T1000 (cell line): ENCODE measurements at regions not wholly inside any gene's neighbourhood (a gene's known extent, or its start where the extent isn't known, plus 50 kb on each side); places are given as distances from the start of the nearest gene placed in this dataset.

Experiments
- DNase-seq: peaks from one replicate; lab custom pipeline; 2025; ENCODE audit warnings: mixed read lengths; lab: John Stamatoyannopoulos, UW

DNA sequence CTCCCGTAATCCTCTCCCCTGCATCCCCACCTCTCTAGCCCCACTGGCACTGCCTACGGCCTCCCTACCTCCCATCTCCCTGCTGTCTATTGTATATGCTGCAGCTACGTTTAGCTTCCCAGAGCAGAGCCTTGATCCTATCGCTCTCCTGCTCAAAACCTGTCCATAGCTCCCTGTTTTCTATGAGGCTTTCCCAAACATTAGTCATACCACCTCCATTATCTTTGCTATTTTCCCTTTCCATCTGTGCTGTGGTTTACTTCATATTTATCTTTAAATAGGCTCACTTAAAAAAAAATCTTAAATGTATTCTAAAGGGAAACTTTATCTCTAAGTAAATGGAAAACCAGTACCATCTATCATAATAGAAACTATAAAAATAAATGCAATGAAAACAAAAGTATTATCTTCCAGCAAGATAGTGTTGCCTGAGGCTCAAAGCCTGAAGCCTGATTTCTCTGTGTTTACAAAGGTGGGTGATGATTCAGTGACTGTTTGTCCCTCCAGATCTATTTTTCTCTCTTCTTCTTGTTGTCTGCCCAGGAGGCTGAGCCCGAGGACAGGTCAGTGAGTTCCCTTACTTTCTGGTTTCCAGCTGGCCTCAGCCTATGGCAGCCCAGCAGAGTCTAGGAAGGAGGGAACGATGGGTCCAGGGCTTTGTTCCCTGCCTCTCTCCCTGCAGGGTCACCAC, 397.1 kb upstream of the CFAP20DC start:
- DNase-seq = peak; percentile 35

DNA sequence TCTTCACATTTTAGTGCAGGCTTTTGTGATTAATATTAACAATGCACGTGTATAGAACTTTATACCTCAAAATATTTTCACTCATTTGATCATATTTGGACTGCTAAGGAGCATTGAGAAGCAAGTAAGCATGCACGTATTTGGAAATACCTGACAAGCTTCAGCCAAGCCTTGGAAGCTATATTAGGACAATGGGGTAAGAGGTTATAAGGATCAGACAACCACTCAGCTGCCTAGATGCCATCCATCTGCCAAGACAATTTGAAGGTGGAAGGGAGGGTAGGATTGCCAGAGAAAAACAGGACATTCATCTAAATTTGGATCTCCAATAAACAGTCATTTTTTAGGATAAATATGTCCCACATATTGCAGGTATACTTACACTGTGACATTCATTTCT, 394.9 kb upstream of the CFAP20DC start:
- DNase-seq = no peak

DNA sequence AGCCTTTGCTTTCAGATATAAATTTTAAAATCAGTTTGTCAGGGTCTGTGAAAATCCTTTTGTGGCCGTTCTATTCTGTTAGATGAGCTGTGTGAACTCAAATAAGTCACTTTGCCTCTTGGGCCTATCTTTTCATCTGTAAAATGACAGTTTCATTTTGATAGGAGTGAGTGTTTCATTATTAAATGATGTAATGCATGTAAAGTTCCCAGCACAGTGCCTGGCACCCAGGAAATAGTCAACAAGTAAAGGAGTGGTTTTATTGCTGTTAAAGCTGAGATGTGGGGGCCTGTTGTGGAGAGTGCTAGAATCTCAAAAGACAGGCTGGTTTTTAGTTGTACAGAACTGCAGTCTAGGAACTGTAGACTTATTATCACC, 394.5 kb upstream of the CFAP20DC start:
- DNase-seq = no peak

DNA sequence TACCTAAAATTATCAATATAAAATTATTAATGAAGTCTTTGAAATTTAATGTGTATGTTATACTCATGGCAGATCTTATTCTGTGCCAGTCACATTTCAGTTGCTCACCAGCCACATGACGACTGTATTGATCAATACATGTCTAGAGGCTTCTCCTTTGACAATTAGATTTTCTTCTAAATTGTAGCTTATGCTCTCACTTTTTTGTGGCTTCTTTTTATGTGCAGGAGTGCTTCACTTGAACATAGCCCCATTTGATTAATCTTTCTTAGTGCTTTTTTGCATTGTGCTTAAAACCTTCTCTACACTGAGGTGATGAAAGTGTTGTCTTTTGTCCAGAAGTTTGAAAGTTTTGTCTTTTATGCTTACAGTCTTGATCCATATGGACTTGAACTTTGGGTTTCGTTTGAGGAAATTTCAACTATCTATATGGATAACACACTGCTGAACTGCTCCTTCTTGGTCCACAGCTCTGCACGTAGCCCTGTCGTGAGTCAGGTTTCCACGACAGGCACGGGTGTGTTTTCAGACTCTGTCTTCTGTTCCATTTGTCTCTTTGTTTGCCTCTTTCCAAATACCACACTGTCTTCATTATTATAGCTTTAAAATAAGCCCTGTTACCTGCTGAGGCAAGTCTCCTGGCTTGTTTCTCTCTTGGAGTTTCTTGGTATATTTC, 393.9 kb upstream of the CFAP20DC start:
- DNase-seq = no peak

DNA sequence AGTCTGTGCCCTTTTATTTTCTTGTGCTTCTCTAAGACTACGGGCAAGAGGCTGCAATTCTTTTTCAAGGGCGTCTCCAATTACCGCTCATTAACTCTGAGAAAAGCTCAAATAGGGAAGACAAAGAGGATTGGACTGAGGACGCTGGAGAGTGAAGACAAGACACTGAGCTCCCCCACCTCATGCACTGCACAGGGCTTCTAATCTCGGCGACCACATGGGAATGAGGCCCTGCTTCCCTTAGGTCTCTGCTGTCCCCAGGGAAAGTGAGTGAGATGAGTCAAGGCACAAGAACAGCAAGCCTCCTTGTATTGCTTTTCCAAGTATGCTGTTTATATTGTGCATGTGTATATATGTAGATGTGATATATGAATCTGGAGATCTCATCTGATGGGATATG, 392.2 kb upstream of the CFAP20DC start:
- no peak for DNase-seq

DNA sequence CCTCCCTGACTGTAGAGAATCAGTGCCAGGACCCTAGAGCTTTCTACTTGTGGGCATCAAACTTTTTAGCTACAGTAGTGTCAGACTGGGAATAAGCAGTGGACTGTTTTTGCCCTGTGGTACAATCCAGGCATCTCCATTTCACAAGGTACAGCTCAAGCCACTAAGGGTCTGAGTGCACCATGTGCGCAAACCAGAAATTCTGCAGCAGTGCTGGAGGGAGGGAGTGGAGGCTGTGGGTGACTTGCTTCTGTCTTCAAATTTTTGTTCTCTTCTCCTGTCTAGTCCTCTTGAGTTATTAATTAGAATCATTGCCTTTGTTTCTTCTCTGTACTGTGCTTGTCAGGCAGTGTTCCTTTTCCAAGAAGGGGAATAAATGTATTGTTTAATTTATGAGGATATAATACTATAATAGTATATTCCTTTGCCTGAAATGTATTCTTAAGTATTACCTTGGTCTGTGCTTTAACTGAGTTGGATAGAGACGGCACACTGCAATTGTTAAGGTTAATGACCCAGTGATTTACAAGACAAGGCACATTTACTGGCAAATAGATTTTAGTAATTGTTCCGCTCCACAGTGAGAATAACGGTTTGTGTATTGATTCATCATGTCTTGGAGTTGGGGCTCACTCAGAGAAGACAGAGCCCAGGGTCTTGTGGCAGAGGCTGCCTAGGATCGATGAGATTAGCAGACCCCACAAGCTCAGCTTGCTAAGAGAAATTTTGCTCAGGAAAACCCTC, 390.6 kb upstream of the CFAP20DC start:
- DNase-seq = no peak

DNA sequence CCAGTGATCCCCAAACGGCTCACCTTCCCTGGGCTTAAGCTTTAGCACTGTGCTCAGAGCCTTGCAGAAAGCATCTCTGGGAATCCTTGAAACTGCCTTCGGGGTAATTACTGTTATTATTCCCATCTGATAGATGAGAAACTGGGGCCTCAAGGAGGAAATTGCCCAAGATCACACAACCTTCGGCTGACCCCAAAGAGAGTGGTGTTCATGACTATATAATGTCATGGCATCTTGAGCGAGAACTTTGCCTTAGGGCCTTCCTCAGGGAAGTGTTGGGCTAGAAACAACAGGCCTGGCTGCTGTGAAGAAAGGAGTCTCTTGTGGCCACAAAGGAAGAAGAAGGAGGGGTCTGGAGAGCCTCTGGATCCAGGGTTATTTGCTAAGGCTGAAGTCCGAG, 388.7 kb upstream of the CFAP20DC start:
- DNase-seq = no peak

DNA sequence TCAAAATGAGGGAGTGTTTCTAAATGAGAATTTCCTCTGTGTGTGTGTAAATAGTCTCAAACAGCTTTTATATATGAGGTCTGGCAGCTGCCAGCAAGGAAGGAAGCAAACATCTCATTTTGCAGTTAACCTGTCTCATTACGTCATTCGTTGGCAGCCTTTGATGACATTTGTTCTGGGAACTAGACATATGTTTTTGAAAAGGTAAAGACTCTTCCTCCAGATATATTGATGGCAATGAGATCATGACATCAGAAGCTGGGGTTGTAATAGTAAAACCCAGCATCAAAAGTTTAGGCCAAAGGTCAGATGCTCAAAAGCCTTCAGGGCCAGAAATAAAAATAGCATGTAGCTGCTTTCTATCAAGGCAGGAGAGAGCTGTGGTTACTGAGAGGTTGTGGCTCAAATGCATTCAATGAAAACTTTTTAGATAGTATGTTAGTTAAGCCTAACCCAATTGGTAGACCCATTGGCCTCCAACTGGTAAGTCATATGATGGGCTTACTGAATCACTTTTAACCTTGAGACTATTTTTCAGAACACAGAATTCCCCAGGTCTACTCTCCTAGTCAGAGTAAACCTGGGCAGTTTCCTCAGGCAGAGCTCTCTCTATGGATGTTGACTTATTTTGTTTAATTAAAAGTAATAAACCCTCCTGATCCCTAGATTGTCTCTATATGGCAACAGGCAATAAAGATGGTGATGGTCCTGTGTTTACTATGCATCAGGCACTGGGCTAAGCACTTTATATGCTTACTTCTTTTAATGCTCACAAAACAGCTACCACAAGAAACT, 386.5 kb upstream of the CFAP20DC start:
- no peak for DNase-seq

DNA sequence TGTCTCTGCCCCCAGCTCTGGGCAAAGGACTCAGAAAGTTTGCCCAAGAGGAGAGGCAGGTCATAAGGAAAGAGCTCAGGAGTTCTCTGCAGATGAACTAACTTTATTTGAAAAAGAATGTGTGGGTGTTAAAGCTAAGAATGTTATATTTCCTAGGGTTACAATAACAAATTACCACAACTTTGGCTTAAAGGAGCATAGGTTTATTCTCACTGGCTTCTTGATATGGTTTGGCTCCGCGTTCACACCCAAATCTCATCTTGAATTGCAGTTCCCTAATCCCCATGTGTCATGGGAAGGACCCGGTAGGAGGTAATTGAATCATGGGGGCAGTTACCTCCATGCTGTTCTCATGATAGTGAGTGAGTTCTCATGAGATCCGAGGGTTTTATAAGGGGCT, 383.7 kb upstream of the CFAP20DC start:
- no peak for DNase-seq

DNA sequence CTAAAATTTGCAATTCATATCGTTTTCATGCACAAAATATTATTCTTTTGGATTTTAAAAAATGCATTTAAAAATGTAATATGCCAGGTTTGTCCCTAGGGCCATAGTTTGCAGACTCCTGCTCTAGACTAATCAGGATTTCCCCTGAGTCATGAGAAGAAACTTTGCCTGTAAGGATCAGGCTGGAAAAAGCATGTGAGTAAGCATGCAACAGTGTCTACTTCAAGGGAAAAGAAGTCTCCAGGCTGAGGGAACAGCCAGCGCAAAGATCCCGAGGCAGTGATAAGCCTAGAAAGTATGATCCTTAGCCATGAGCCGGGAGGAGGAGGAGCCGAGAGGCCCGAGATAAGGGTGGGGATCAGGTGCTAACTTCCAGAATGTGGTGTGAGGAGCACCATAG, 382.8 kb upstream of the CFAP20DC start:
- DNase-seq = no peak

DNA sequence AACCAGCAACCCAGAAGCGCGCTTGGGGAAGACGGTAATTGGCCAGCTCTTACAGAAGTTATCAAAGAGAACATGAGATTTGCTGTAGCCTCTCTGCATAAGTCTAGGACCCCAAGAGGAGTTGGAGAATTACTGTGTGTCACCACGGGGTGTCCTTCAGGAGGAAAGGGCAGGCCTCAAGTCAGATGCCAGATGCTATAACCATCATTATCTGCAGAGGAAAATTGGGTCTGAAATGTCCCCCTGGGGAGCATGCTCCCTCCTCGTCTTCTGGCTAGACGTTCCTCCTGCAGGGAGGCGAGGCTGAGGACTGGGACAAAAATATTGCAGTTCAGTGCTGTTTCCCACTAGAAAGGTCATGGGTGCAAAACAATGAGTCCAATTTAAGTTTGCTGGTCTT, 380.5 kb upstream of the CFAP20DC start:
- no peak for DNase-seq

DNA sequence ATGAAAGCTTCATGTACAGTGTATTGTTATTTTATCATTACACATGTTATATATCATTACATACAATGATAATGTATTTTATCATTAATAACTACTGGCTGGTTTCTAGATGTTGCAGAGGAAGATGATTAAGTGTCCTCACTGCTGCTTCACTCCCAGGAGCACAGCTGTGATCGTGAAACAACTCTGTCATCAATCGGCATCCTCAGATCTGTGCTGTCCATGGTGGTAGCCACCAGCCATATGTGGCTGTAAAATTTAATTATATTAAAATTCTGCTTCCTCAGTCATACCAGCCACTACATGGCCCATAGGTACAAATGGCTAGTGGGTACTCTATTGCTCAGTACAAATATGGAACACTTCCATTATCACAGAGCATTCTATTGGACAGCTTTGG, 379.4 kb upstream of the CFAP20DC start:
- DNase-seq = no peak

DNA sequence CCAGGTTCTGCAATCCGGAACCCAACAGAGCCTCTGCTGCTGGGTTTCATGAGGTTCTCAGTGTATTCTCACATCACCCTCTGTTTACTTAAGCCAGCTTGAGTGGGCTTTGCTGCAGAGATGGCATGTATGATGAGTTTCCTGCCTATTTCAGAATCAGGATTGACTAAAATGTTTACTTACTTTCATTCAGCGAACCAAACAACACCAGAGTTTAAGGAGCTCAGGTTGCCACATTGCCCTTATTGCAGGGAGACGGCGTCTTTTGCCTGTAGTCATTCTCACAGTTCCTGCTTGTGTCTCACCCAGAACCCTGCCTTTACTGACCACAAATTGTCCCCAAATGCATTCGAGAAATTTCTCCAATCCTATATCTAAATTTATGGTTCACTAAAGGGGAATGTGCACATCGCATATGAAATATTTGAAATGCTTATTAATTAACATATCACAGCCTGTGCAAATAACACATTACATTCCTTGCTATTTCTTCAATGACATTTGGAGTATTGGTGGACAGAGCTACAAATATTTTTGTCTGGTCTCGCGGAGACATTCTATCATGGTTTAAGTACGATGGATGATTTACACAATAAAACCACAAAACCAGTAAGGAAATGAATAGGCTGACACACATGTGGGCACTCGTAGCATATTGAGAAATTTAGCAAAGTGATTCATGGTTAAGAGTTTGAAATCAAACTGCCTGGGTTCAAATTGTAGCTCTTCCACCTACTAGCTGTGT, 377.2 kb upstream of the CFAP20DC start:
- no peak for DNase-seq

DNA sequence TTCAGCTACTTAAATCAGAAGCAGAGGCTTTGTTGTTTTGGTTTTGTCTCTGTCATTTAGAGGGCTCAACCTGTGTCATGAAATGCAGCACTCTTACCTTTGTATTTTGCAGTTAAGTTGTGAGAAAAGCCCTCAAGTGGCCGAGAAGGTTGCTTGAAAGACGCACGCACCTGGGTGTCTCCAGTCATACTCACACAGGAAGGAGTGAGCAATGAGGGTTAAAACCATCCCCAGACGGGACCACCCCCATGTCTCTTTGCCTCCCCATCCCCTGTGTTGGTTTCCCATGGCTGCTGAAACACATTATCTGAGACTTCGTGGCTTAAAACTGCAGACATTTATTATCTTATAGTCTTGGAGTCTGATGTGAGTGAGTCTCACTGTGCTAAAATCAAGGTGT, 376.1 kb upstream of the CFAP20DC start:
- no peak for DNase-seq

DNA sequence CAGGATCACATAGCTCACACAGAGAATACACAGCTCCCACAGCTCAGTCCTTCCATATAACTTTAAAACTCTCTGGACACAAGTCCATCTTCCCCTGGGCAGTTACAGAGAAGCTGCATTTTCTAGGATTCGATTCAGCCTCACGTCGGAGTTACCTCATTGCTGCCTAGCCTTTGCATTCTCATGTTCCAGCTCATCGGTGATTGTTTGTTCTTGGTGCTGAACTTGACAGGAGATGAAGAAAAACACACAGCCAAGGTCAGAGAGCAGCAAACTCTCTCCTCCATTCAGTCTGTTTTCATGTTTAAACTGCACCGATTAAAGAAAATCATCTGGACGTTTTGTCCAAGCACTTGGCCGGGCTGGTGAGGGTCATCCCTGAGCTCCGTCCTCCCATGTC, 375.5 kb upstream of the CFAP20DC start:
- peak; percentile 19 for DNase-seq

DNA sequence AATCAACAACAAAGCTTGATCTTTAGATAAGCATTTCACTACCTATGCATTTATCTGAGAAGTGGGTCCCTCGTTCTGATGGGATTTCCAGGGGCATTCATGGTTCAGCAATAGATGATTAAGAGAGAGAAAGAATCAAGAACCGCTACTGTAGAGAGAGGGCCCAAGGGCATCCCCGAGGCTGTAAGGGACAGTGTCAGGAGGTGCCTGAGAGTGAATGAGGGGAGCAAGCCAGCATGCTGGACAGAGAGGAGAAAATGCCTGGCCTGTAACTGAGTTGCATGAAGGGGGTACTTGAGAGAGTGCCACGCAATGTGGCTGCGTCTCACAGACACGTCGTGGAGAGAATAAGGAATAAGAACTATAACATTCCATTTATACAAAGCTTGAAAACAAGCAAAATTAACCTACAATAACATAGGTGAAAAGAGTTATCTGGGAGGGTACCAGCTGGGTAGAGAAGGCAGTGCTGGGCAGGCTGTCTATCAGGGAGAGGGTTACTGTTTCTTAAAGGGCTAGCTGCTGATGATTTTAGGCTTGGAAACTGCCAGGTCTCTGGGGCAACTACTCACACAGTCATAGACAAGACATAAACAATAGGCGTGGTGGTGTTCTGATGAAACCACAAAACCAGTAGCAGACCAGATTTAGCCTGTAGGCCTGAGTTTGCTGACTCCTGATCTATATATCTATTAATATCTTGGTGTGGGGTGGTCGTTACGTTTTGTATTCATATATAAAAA, 374.6 kb upstream of the CFAP20DC start:
- DNase-seq = no peak

DNA sequence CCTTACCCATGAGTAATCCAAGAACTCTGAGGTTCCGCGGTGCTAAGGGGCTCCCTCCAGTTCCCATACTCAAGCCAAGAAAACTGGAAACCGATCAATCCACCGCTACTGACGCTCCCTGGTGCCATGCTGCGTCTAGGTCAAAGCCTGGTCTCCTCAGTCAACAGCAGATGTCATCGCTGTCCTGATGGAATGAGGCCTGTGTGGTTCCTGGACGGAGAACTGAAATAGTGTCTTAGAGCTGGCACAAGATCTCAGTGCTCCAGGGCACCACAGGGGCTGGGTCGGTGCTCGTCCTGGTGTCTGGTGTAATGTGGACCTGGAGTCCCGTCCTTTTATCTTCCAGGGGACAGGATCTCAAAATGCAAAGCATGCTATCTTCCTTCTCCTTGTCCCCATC, 373.9 kb upstream of the CFAP20DC start:
- no peak for DNase-seq

DNA sequence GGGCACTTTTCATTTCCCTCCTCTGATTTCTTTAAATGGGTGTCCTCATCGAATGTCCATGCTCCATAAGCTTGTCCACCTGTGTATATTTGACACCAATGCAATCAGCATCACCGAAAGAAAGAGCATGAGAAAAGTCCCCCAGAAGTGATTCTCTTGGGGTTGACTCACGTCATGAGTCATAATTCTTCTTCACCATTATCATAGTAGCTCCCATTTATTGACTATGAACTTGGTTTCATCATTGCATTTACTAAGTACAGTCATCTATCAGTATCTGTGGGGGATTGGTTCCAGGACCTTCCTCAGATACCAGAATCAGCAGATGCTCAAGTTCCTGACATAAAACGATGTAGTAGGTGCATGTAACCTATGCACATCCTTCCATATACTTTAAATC, 372.5 kb upstream of the CFAP20DC start:
- no peak for DNase-seq

DNA sequence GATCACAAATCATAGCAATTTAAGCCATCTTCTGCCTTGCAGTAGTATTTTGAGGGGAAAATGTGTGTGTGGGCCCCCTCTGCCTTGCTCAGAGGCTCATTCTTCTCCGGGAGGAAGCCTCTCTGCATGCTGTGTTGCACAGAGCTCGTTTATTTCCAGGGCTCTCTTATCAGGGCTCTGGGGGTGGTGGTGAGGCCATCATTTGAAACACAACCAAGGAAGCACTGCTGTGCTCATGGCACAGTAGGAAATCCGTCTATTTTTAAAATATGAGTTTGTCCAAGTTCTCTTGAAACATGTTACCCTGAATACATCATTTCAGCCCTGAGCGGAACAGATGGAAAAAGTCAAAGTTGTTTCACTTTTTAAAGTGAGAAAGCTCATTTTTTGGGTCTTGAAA, 369.0 kb upstream of the CFAP20DC start:
- no peak for DNase-seq

DNA sequence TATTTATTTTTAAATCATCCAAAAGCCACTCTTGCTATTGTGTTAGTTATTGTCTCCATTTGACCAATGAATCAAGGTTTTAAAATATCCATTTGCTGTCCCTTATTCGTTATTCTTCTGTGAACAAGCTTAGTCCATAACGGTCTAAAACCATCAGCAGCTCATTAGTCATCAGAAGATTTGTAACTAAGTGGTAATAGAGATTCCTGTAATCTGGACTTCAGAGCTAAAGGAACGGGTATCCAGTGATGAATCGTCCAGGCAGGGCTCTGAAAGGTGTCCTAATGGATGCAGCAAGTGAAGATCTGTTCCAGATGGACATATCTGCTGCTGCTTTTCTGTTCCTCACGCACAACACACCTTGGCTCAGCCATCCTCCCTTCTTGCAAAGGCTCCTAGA, 362.7 kb upstream of the CFAP20DC start:
- no peak for DNase-seq

DNA sequence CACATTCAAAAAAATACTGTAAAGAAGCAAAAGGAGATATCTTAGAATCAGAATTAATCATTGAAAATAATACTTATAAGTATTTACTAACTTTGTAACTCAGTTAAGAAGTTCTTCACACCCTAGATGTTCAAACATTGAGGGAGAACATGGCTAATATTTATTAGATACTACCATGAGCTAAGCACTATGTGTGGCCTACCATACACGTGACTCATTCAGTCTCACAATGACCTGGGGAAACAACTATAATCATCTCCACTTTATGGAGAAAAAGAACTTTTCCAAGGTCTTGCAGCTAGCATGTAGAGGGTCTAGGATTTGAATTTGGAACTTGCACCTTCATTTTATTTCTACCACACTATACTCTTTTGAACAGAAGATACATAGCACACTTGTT, 361.9 kb upstream of the CFAP20DC start:
- DNase-seq = no peak
